ENCODE measurements at regions not wholly inside any gene's neighbourhood (a gene's known extent, or its start where the extent isn't known, plus 50 kb on each side); places are given as distances from the start of the nearest gene placed in this dataset.

DNA sequence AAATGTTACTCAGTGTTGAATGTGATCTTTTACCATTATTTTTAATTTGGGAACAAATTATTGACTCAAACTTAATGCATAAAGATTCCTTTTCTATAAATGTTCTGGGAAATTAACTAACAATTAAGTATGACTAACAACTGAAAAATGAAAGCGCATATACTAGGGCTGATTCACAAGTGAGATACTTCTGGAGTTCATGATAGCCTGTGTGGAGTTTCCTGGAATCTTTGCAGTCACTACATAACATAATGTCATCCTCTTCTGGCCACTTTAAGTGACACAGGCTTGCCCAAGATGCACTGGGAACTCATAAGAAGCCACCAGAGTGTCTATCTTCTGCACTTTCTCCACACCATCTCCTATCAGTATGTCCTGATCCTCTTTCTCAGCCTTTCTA lies 450.3 kb upstream of the CDH11 start:
- Histone ChIP-seq H2BK20ac (ENCODE audit: low read length) (no peak overlapping the region), H2AFZ (ENCODE audit: low read length) (no peak overlapping the region; the same call in 1 of the 2 replicates), H3K4me3 (ENCODE audit: extremely low read depth in 1 of 4, insufficient read depth in 2 of 4, low read depth in 3 of 4, low read length in 4 of 4) (no peak overlapping the region), H4K8ac (ENCODE audit: extremely low read depth, insufficient read depth, low read length) (no peak overlapping the region), H3K27me3 (replicated peaks in 1 of 4; ENCODE audit: control insufficient read depth in 3 of 4, extremely low read depth in 1 of 4, insufficient read depth in 3 of 4, low read length in 3 of 4) (no peaks in the 10 kb centered on the region), H2AK5ac (ENCODE audit: low read depth, low read length) (no peak overlapping the region), H4K5ac (ENCODE audit: insufficient read length, low read depth, low read length) (no peak overlapping the region), H3K36me3 (ENCODE audit: control insufficient read depth in 2 of 4, insufficient read depth in 4 of 4, low read length in 3 of 4) (no peaks in the 10 kb centered on the region), H3K4me1 (replicated peaks in 1 of 4; ENCODE audit: control insufficient read depth in 3 of 4, insufficient read depth in 4 of 4, low read length in 3 of 4) (no peaks in the 10 kb centered on the region; a peak in 1 of 7 replicates), H3K4me2 (ENCODE audit: insufficient read depth in 1 of 2, low read depth in 2 of 2, low read length in 2 of 2) (no peak overlapping the region), H3K14ac (ENCODE audit: insufficient read length) (no peak overlapping the region), H2BK5ac (ENCODE audit: low read depth, low read length) (no peak overlapping the region), H3K23me2 (ENCODE audit: low read depth, low read length) (no peaks in the 10 kb centered on the region), H3K23ac (ENCODE audit: insufficient read length) (no peak overlapping the region), H3K56ac (replicated peaks; ENCODE audit: insufficient read length, low read depth, low read length) (no peak overlapping the region), H4K91ac (replicated peaks; ENCODE audit: insufficient read length, low read length) (no peak overlapping the region), H3K79me2 (ENCODE audit: control insufficient read depth in 1 of 2, insufficient read depth in 2 of 2, low read length in 2 of 2) (no peaks in the 10 kb centered on the region), H3K27ac (ENCODE audit: low read depth, low read length) (no peak overlapping the region), H3K9me3 (ENCODE audit: insufficient read depth in 2 of 2, low read depth in 1 of 2, low read length in 1 of 2) (no peaks in the 10 kb centered on the region), H2BK15ac (ENCODE audit: low read length) (no peak overlapping the region), H2BK120ac (replicated peaks; ENCODE audit: low read depth, low read length) (no peak overlapping the region), H3K9ac (replicated peaks in 1 of 4; ENCODE audit: extremely low read depth in 1 of 4, low read depth in 3 of 4, low read length in 3 of 4) (no peak overlapping the region), H3K18ac (ENCODE audit: extremely low read depth, low read length) (no peak overlapping the region), H2BK12ac (ENCODE audit: low read depth, low read length) (no peak overlapping the region), H4K20me1 (replicated peaks in 1 of 2; ENCODE audit: control insufficient read depth in 1 of 2, insufficient read depth in 2 of 2, low read length in 2 of 2) (no peaks in the 10 kb centered on the region), H3K79me1 (ENCODE audit: low read depth, low read length) (no peaks in the 10 kb centered on the region), H3K4ac (replicated peaks; ENCODE audit: insufficient read length, low read depth, low read length) (no peak overlapping the region)
- FAIRE-seq (no peak), DNase-seq (ENCODE audit: low read depth in 1 of 2, low spot score in 2 of 2) (no peak)
- TF ChIP-seq, protein P1, sequence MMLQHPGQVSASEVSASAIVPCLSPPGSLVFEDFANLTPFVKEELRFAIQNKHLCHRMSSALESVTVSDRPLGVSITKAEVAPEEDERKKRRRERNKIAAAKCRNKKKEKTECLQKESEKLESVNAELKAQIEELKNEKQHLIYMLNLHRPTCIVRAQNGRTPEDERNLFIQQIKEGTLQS (IDR thresholded peaks at IDR 0.05; ENCODE audit: insufficient read depth, low read depth, low read length) = no peak
- TF ChIP-seq EP300 (IDR thresholded peaks at IDR 0.05; ENCODE audit: borderline replicate concordance in 1 of 2, low read depth in 2 of 2, low read length in 2 of 2) = no peak
- TF ChIP-seq SP4 (IDR thresholded peaks at IDR 0.05; ENCODE audit: low read length) = no peak
- TF ChIP-seq SP1 (IDR thresholded peaks at IDR 0.05; ENCODE audit: low read depth, low read length) = no peak
- no peak for TF ChIP-seq NRF1 (IDR thresholded peaks at IDR 0.05; ENCODE audit: low read depth, low read length)
- no peak for TF ChIP-seq KDM1A (IDR thresholded peaks at IDR 0.05; ENCODE audit: borderline replicate concordance, low read length)
- no peak for TF ChIP-seq BCL11A (IDR thresholded peaks at IDR 0.05; ENCODE audit: low read depth in 2 of 2, low read length in 2 of 2)
- no peak for TF ChIP-seq SUZ12 (IDR thresholded peaks at IDR 0.05; ENCODE audit: low read length)
- no peak for TF ChIP-seq KDM4A (IDR thresholded peaks at IDR 0.05; ENCODE audit: low read depth, low read length, severe bottlenecking)
- TF ChIP-seq FOSL1 (IDR thresholded peaks at IDR 0.05; ENCODE audit: insufficient read depth, low read depth, low read length) = no peak
- 100% methylated on average over 1 of the region's 1 CpG; no CpG with 5 or more reads in 1 of the 2 experiments for WGBS, 2 experiments (ENCODE audit: extremely low coverage in 1 of 2, insufficient coverage in 1 of 2, insufficient read length in 1 of 2, insufficient replicate concordance in 2 of 2, low coverage in 1 of 2, low lambda C conversion rate in 2 of 2, missing lambda C conversion rate in 1 of 2)
- ChIA-PET CTCF (ENCODE audit: partially characterized antibody) (no interaction called here), POLR2A (ENCODE audit: partially characterized antibody) (no interaction called here)

All from H1 (cell line).